ENCODE measurements at regions not wholly inside any gene's neighbourhood (a gene's known extent, or its start where the extent isn't known, plus 50 kb on each side); places are given as distances from the start of the nearest gene placed in this dataset.
"Not testable (repeated sequence)": the region's sequence is repeated elsewhere in the genome, so short reads cannot be mapped to it uniquely, and the experiment has no call there.

DNA sequence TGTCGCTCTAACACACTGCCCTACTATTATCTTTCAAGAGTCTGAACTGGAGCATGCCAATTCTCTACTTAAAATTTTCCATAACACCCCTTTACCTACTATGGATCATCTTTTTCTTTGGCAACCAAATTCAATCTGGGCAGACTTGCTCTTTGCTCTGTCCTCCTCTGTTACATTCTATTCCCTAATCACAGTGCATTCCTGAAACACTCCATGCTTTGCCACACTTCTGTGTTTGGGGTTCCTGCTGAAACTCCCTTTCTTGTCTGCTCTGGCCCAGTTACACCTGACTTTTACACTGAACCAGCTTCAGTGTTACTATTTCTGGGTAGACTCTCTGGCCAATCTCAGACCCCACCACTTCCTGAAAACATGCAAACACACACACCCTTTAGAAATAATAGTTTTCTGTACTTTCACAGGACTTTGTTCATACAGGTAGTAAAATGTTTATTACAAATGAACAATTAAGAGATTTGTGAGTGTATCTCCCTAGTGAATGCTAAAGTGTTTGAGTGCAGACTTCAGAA lies 119.9 kb upstream of the DCC start:
- DNase-seq = no peak

DNA sequence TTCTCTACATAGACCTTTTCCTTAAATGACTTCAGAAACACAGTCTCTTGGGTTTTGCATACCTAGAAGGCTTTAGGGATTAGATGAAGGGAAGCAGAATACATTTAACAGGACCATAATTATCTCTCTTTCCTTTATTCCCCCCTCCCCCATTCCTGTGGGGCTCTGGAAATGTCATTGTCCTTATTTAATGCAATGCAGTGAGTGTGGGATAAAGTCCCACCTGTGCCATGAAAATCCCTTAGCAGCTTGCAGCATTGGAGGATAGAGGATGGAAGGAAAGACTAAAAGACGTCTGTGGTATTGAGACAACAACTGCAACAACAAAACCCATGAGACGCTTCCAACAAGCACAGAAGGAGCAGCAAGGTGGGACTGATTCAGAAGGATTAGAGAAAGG lies 117.8 kb upstream of the DCC start:
- DNase-seq = no peak

DNA sequence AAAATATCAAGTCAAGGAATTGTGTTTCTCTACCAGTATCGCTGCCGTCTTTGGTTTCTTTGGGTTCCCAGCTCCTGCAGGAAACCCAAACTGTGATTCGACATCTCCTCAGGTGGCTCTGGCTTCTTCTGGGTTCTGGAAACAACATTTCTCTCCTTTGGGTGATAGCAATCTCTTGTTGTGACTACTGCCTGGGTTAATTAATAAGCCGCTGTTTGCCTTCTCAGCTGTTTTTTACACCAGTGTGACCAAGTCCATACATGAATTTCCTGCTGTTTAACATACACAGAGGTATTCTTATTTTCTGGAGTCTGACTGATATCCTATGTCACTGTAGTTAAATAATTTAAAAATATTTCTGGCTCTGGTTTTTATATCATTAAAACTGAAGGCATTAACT lies 112.5 kb upstream of the DCC start:
- no peak for DNase-seq

DNA sequence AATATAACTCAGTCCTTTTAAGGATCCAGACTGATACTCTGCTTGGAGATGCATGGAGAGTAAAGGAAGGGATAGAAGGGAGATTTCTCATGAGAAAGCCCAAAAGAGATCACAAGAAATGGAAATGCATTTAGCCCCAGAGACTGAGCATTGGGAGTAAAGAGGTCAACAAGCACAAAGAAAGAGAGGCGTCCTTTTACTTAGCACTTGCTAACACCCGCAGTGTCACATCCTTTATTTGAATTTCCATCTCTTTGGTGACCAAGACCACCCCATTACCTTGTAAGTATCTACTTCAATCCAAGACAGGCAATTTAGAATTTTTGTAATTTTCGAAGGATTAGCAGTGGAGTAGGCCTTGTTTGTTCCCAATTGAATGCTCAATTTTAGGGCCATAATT lies 111.8 kb upstream of the DCC start:
- no peak for DNase-seq

DNA sequence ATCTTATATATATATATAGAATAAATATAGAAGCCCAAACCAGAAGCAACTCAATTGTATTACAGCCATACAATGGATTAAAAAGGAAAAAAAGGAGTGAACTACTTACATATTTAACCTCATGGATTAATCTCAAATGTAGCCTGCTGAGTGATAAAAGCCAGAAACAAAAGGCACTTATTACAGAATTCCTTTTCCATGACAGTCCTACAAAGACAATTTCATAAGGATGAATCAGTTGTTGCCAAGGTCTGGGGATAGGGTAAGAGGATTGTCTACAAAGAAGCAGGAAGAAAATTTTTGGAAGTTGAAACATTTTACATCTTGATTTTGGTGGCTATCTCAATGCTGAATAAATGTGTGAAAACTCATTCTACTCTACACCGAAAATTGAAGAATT lies 103.9 kb upstream of the DCC start:
- no peak for DNase-seq

DNA sequence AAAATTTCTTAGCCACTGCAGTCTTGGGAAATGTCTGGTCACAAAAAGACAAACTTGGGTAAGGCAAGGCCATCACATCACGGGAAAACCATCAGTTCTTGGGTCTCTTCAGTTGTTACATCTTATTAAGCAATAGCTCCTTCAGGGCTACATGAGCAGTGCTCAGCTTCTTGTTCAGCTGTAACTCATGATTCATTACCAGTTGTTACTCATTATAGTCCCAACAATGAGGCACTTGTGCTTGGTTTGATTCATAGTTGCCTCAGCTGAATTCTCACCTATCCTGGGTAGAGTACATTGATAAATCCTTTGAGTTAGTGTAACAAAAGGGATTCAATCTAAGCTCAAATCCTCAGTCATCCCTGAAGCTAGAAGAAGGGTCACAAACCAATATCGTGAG lies 102.4 kb upstream of the DCC start:
- DNase-seq = no peak

DNA sequence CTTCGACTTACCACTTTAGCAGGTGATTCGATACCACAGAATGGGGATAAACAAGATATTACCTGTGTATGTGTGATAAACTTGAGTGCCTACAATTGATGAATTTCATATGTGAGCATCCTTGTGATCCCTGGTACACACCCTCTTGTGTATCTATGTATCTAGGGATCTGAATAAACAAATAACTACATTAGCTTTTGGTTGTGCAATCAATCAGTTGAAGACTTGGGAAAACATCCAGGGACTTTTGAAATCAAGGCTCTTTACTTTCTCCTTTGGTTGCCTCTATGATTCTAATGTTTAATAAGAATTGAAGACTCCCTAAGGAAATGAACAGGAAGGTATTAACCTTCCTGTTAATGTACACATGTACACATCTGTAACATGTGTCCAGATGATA lies 97.3 kb upstream of the DCC start:
- DNase-seq = no peak

DNA sequence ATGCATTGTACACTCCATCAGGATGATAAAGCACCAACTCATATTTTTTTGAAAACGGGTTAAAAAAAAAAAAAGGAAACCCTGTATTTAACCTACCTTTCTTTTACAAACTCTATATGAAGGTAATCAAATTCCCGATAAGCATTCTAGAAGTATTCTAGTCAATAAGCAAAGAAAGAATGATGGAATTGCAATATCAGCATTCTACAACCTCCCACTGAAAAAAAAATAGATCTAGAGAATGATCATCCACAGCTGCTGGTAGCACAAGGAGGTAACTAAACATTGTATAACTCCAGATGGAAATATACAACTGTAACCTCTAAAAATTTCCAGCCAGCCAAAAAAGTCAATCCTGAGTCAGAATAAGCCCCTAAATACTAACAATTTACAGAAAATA lies 95.3 kb upstream of the DCC start:
- DNase-seq = no peak

DNA sequence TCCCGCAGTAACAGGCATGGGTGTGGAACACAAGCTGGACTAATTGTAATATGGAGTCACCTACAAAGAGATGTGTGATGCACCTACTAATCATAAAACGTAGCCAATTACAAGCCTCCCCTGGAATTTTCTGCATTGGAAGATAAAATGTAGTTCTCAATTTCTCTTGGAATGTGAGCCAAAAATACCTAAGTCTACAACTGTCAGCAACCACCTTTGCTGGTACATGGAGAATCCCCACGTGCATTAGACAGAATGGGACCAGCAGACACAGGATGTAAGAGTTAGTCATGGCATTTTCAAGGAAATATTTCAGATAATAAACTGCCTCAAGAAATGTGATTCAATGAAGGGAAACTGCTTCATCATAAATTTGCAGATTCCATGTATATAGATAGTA lies 85.6 kb upstream of the DCC start:
- DNase-seq = no peak

DNA sequence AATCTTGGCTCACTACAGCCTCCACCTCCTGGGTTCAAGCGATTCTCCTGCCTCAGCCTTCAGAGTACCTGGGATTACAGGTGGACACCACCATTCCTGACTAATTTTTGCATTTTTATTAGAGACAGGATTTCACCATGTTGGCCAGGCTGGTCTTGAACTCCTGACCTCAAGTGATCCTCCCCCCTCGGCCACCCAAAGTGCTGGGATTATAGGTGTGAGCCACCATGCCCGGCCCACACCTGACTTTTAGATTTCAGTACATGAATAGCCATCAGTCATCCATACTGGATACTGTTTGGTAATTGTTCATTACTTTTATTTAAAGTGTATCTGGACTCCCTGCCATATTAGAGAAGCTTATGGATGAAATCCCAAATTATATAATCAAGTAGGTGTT lies 82.6 kb upstream of the DCC start:
- not testable (repeated sequence) for DNase-seq

DNA sequence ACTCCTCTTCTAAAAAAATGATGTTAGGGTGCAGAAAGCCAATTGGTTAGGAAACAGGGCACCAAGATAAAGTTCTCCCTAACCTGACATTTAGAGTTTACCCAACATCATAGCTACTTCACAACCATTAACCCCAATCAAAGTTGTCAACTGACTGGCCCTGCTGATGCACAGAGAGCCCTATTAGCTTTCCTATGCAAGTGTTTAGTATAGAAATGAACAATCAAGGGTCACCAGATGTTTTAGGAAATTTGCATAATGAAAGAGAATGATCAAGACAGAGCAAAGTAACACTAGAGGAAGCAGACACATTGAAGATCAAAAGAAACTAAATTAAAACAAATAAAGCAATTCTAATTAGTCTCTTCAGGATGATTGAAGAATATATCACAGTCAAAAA lies 64.2 kb upstream of the DCC start:
- no peak for DNase-seq

DNA sequence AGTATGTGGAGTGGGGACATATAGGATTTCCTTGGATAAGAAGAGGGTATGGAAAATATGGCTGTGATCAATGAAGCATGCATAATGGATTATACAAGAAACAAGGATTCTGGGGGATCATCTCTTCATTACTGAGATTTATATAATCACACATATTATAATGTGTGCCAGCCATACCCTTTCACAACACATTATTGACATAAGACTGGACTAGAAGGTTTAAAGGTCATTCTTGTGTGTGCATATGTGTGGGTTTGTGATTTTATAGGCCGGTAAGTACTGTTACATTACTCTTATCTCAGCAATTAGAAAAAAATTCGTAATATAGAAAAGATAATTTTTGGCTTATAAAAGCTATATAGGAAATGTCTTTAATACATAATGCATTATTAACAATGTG lies 62.2 kb upstream of the DCC start:
- no peak for DNase-seq

DNA sequence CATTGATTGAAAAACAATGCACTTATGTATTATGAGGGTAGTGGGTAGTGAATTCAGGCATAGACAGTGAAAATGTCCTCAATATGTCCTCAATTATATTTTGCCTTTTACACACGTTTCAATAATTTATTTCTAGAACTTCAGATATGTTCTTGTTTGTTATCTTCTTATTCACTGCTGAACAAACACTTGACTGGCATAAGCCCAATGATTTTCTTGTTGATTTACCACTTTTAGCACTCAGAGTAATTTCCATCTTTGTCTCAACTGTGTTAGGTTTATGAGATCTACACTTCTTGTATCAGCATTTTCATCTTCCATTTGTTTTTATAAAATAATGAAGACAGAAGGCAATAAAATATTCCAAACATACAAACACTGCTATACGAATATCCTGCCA lies 61.8 kb upstream of the DCC start:
- DNase-seq = no peak

DNA sequence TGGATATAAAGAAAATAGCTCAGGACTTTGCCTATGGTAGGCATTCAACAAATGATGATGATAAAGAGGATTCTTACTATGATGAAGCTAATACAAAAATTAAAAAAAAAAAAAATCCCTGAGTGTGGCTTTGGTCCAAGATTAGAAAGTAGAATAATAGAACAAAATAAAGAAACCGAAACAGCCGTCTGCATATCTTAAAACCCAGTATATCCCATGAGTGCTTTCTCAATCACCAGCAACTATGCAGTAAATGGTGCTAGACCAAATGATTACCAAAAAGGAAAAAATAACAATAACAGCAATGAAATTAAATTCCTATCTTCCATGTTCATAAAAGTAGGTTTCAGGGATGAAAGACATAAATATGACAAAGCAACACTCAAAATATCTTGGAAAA lies 59.3 kb upstream of the DCC start:
- no peak for DNase-seq

DNA sequence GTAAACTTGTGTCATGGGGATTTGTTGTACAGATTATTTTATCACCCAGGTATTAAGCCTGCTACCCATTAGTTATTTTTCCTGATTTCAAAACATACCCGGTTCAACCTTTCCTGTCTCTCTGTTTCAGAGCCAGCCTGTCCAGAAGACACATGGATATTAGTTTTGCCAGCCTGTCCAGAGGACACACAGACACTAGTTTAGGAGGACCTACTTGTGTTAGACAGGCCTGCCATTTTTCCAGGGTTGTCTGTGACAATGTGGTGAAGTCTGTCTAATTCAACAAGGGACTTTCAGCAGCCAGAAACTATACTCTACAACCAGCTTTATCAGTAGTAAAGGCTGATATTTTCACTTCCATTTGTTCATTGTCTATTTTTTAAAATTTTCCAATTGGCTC lies 56.1 kb upstream of the DCC start:
- DNase-seq = no peak

DNA sequence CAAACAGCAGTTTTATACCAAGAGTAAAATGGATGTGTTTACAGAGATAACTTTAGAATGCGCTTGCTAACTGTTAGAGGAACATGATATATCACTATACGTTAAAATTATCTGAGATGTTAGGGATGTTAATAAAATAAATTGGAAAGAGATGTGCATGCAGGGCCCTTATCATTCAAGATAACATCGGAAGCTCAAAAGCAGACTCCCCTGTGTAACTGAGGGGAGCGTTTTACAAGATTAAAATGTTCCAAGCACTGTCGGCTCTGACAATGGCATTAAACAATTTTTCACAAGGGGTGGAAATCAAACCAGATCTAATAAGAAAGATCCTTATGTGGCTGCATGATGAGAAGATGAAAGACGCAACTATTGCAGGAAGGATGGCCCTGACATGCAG lies 53.3 kb upstream of the DCC start:
- no peak for DNase-seq

DNA sequence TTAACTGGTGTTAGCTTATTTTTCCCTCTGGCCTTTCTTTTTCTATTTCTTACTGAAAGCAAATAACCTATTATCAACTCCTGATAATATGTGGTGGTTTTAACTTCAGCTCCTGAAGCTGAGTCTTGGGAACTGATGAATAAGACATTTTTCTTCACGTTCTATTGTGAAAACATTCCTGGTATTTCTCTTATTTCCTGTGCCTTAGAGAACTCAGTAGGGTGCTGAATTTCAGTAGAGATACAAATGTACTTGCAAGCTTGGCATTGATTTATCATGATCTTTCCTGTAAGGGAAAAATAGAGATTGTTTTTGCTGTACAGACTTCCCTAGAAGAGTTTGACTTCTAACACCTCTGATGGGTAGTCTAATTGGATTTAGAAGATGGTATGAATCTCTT lies 52.8 kb upstream of the DCC start:
- no peak for DNase-seq

DNA sequence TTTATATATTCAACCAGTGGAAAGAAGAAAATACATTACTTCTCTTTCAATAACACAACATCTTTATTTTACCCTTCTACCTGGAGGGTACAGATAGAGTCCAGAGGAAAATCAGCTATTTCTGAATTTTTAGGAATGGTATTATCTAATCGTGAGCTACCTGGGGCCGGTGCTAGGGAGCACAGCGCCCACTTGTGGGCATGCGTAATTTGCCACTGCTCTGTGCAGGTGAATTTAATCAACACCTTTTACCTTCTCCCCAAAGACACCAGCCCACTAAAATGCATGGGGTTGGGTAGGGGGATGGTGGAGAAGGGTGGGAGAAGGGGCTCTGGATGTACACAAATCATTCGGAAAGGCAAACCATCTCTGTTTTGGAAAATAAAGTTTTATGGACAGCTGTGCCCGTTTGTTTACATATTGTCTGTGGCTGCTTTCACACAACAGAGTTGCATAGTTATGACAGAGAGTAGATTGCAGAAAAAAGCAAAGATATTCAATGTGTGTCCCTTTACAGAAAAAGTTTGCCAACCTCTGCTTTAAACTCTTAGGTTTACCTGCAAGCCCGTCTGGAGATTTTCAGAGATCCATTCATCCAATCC lies 51.5 kb upstream of the DCC start:
- peak; percentile 9 for DNase-seq

DNA sequence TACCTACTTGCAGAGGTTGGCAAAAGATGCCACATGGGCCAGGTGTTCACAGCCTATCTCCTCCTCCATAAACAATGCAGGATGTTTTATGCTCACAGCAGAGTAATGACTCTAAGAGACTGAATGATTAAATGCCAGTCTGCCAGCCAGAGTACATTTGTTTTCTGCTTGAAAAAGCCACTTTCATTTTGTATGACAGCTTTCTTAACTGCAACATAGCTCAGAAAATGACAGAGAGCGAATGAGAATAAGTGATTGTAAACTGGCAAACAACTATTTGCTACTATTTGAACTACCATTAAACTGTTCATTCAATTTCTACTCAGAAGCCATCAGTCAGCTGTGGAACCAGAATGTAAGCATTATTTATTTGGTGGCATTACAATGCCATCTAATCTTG lies 50.6 kb upstream of the DCC start:
- DNase-seq = peak; percentile 12
